ENCODE measurements at regions not wholly inside any gene's neighbourhood (a gene's known extent, or its start where the extent isn't known, plus 50 kb on each side); places are given as distances from the start of the nearest gene placed in this dataset.

- no peak overlapping the region for H3K4me3 ChIP-seq (replicated peaks; ENCODE audit: low read depth, low read length)
- H3K36me3 ChIP-seq (ENCODE audit: control insufficient read depth, insufficient read depth, low read length): no peaks in the 10 kb centered on the region
- TF ChIP-seq CTCF (IDR thresholded peaks at IDR 0.05; ENCODE audit: insufficient read depth, low read length, poor library complexity, severe bottlenecking): no peak
- no peaks in the 10 kb centered on the region for H3K27me3 ChIP-seq (replicated peaks; ENCODE audit: control insufficient read depth, insufficient read depth, low read length)
- DNase-seq (ENCODE audit: extremely low read depth, insufficient read length): no peak
Observed at GRCh38 chr1:147479864-147480564, 61.3 kb upstream of the BCL9 start.

- Histone ChIP-seq H3K4me3 (replicated peaks; ENCODE audit: low read depth, low read length) (no peak overlapping the region), H3K27me3 (replicated peaks; ENCODE audit: control insufficient read depth, insufficient read depth, low read length) (no peaks in the 10 kb centered on the region), H3K36me3 (ENCODE audit: control insufficient read depth, insufficient read depth, low read length) (no peaks in the 10 kb centered on the region)
- TF ChIP-seq CTCF (IDR thresholded peaks at IDR 0.05; ENCODE audit: insufficient read depth, low read length, poor library complexity, severe bottlenecking): no peak
- no peak for DNase-seq (ENCODE audit: extremely low read depth, insufficient read length)
Observed at GRCh38 chr1:147480565-147480935, 60.8 kb upstream of the BCL9 start.

- Histone ChIP-seq H3K36me3 (ENCODE audit: control insufficient read depth, insufficient read depth, low read length) (no peaks in the 10 kb centered on the region), H3K27me3 (replicated peaks; ENCODE audit: control insufficient read depth, insufficient read depth, low read length) (no peaks in the 10 kb centered on the region; the same call in 1 of the 2 replicates), H3K4me3 (replicated peaks; ENCODE audit: low read depth, low read length) (no peak overlapping the region)
- TF ChIP-seq CTCF (IDR thresholded peaks at IDR 0.05; ENCODE audit: insufficient read depth, low read length, poor library complexity, severe bottlenecking): no peak
- DNase-seq (ENCODE audit: extremely low read depth, insufficient read length): no peak
Observed at GRCh38 chr1:147486876-147487656, 54.2 kb upstream of the BCL9 start.

GRCh38 chr1:147491098-147491497, 50.2 kb upstream of the BCL9 start:
- Histone ChIP-seq H3K4me3 (replicated peaks; ENCODE audit: low read depth, low read length) (no peak overlapping the region), H3K27me3 (replicated peaks; ENCODE audit: control insufficient read depth, insufficient read depth, low read length) (no peaks in the 10 kb centered on the region; the same call in 1 of the 2 replicates), H3K36me3 (ENCODE audit: control insufficient read depth, insufficient read depth, low read length) (no peaks in the 10 kb centered on the region)
- no peak for TF ChIP-seq CTCF (IDR thresholded peaks at IDR 0.05; ENCODE audit: insufficient read depth, low read length, poor library complexity, severe bottlenecking)
- DNase-seq (ENCODE audit: extremely low read depth, insufficient read length): no peak

Measured in GM06990 (cell line).